ENCODE measurements at regions not wholly inside any gene's neighbourhood (a gene's known extent, or its start where the extent isn't known, plus 50 kb on each side); places are given as distances from the start of the nearest gene placed in this dataset.

DNA sequence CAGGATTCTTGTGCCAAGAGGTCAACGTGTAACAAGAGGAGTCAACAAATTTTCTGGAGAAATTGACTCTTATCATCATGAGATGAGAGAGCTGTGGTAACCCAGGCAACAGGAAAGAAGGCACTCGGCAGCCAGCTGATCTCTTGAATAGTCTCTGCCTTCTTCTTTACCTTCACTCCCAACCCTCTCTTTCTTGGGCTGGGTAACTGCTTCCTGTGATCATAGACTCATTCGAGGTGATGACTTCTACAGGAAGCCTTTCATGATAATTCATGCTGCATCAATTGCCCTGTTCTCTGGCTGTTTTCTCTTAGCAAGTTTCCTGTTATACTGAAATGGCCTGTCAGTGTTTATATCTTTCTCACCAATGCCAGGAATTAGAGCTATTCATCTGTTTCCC, 70.8 kb upstream of the FSTL5 start:
- TF ChIP-seq POLR2A (IDR thresholded peaks at IDR 0.05; ENCODE audit: low read depth, low read length) (no peak), TAF1 (IDR thresholded peaks at IDR 0.05; ENCODE audit: borderline replicate concordance, low read depth, low read length) (no peak), POLR2AphosphoS5 (IDR thresholded peaks at IDR 0.05; ENCODE audit: low read depth, low read length) (no peak)
- DNase-seq (ENCODE audit: insufficient read length): no peak
- FAIRE-seq: no peak

DNA sequence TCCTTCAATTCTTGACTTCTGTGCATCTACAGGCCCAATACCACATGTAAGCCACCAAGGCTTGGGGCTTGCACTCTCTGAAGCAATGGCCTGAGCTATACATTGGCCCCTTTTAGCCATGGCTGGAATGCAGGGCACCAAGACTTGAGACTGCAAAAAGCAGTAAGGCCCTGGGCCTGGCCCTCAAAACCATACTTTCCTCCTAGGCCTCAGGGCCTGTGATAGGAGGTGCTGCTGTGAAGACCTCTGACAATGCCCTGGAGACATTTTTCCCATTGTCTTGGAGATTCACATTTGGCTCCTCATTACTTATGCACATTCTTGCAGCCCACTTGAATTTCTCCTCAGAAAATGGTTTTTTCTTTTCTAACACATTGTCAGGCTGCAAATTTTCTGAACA, 68.5 kb upstream of the FSTL5 start:
- DNase-seq (ENCODE audit: insufficient read length) (no peak), FAIRE-seq (no peak)
- TF ChIP-seq POLR2AphosphoS5 (IDR thresholded peaks at IDR 0.05; ENCODE audit: low read depth, low read length) (no peak), TAF1 (IDR thresholded peaks at IDR 0.05; ENCODE audit: borderline replicate concordance, low read depth, low read length) (no peak), POLR2A (IDR thresholded peaks at IDR 0.05; ENCODE audit: low read depth, low read length) (no peak)

DNA sequence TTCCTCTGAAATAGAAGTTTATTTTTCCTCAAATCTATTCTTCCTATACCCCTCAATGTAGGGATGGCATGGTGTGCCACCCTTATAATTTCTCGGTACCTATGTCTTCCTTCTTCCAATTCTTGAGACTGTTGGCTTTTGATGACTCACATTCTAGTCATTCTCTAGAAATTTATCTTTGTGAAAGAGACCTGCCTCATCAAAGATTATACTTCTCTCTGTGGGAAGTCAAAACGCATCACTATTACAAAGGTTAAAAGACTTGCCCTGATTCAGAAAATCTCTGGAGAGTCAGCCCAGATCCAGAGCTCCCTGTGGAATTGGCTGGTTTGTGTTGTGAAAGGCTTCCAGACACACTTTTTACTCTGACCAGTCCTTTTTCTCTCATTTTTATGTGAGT, 65.9 kb upstream of the FSTL5 start:
- FAIRE-seq (no peak), DNase-seq (ENCODE audit: insufficient read length) (no peak)
- no peak for TF ChIP-seq POLR2AphosphoS5 (IDR thresholded peaks at IDR 0.05; ENCODE audit: low read depth, low read length)
- TF ChIP-seq TAF1 (IDR thresholded peaks at IDR 0.05; ENCODE audit: borderline replicate concordance, low read depth, low read length): no peak

DNA sequence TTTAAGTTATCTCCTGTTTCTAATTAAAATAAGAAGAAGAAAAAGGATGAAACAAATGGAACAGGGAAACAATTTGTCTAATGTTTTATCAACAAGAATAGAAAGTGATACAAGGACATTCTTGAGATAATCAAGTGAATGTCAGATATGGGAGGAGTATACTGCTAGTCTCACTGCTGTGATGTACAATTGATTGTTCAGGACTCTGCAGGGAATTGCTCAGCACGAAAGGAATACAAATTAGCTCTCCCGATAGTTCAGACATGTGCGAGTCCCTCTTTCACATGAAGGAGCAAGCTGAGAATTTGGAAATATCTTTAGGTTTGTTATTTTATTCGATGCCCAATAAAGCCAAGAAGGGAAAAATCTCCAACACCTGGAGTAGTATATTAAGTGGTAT, 57.3 kb upstream of the FSTL5 start:
- no peak for DNase-seq (ENCODE audit: insufficient read length)

More for the DNA sequence above, 57.3 kb upstream of the FSTL5 start:
- no peak for FAIRE-seq
- no peak for TF ChIP-seq TAF1 (IDR thresholded peaks at IDR 0.05; ENCODE audit: borderline replicate concordance, low read depth, low read length)
